GM12878 (cell line): ENCODE measurements at regions not wholly inside any gene's neighbourhood (a gene's known extent, or its start where the extent isn't known, plus 50 kb on each side); places are given as distances from the start of the nearest gene placed in this dataset.

Source experiments
- ATAC-seq: fragments of 200-7000 bp; cut with Tn5 transposase; 3 replicates; pipeline ENCODE4 v1.9.1; 2020; ENCODE audit warnings: mild to moderate bottlenecking, moderate library complexity
- BruUV-seq: library from RNA; stranded (reverse); fragments of 400-500 nt; replicated peaks from 2 replicates; lab custom pipeline; 2021; lab: Mats Ljungman, UMichigan
- CTCF ChIA-PET: fragments of 300-600 bp; sonication (Branson Sonifier 250); formaldehyde crosslinking; extraction: SDS; loops from one replicate; lab custom pipeline; 2021; ENCODE audit warnings: inconsistent platforms; lab: Yijun Ruan, JAX
- POLR2A ChIA-PET: fragments of 350-600 bp; formaldehyde crosslinking; extraction: SDS; loops from one replicate; lab custom pipeline; 2021; ENCODE audit warnings: inconsistent platforms; lab: Charles Lee
- RAD21 ChIA-PET: fragments of 300-600 bp; sonication (Branson Sonifier 250); formaldehyde crosslinking; loops from one replicate; lab custom pipeline; 2023; ENCODE audit warnings: antibody characterized with exemption; ENCODE audit not compliant: unreplicated experiment; lab: Charles Lee
- SMC1A ChIA-PET: fragments of 300-600 bp; sonication (Branson Sonifier 250); formaldehyde crosslinking; loops from one replicate; lab custom pipeline; 2023; ENCODE audit not compliant: unreplicated experiment, uncharacterized antibody; lab: Charles Lee
- DNase-seq: peaks from one replicate; pipeline ENCODE4 v3.0.0-alpha.2; 2011; ENCODE audit warnings: low read depth, low spot score
- FAIRE-seq: peaks from 3 replicates; lab custom pipeline; 2011; peaks lifted over from hg19 to GRCh38; lab: Jason Lieb, UNC
- H2AFZ ChIP-seq: 2 replicates; pipeline ENCODE4 v1.6.0; 2011; ENCODE audit warnings: low read depth, low read length, control low read depth; ENCODE audit not compliant: control insufficient read depth
- H3K27ac ChIP-seq: 2 replicates; pipeline ENCODE4 v1.5.1; 2011; ENCODE audit warnings: control low read depth; ENCODE audit not compliant: control insufficient read depth, insufficient read depth
- H3K27me3 ChIP-seq, 2 experiments: replicated peaks in 1 of 2; 2 replicates each; pipeline versions ENCODE4 v1.6.0 to v1.6.1; 2011; ENCODE audit warnings: low read length in 1 of 2; ENCODE audit not compliant: control insufficient read depth in 2 of 2, insufficient read depth in 2 of 2
- H3K36me3 ChIP-seq, 2 experiments: 2 replicates each; pipeline ENCODE4 v1.5.1; 2011; ENCODE audit warnings: low read length in 1 of 2; ENCODE audit not compliant: control insufficient read depth in 2 of 2, insufficient read depth in 2 of 2
- H3K4me1 ChIP-seq: 2 replicates; pipeline ENCODE4 v1.6.1; 2011; ENCODE audit warnings: mild to moderate bottlenecking, low read length, moderate library complexity, mixed read lengths; ENCODE audit not compliant: control insufficient read depth, insufficient read depth
- H3K4me2 ChIP-seq: 2 replicates; pipeline ENCODE4 v1.6.0; 2011; ENCODE audit warnings: control low read depth; ENCODE audit not compliant: control insufficient read depth, insufficient read depth
- H3K4me3 ChIP-seq: fragments of 200-600 bp; sonication (generic); 2 replicates; pipeline ENCODE4 v1.5.1; 2016
- H3K79me2 ChIP-seq: 2 replicates; pipeline ENCODE4 v1.6.0; 2011; ENCODE audit warnings: low read length; ENCODE audit not compliant: control insufficient read depth, insufficient read depth
- H3K9ac ChIP-seq: 2 replicates; pipeline ENCODE4 v1.8.0; 2011; ENCODE audit warnings: low read length, control low read depth, mixed read lengths; ENCODE audit not compliant: control insufficient read depth, insufficient read depth
- H3K9me3 ChIP-seq: replicated peaks from 3 replicates; pipeline ENCODE4 v1.5.1; 2011; ENCODE audit warnings: mild to moderate bottlenecking, low read length; ENCODE audit not compliant: control insufficient read depth, insufficient read depth
- H4K20me1 ChIP-seq: 2 replicates; pipeline ENCODE4 v1.6.0; 2011; ENCODE audit not compliant: control insufficient read depth, insufficient read depth
- PML ChIP-seq: IDR thresholded peaks from 2 replicates; pipeline ENCODE4 v1.6.1; 2012; ENCODE audit warnings: low read length, inconsistent platforms
- RAD51 ChIP-seq: fragments of 450-650 bp; IDR thresholded peaks from 2 replicates; pipeline ENCODE4 v1.6.1; 2016; ENCODE audit warnings: moderate library complexity, mild to moderate bottlenecking, inconsistent platforms
- SIX5 ChIP-seq: IDR thresholded peaks from 2 replicates; pipeline ENCODE4 v1.6.1; 2011; ENCODE audit warnings: mild to moderate bottlenecking, low read depth, low read length, moderate library complexity; ENCODE audit not compliant: severe bottlenecking
- in situ Hi-C: fragments of 300-500 bp; cut with MboI; formaldehyde crosslinking; loops from 9 replicates; pipeline ENCODE4 v1.14.3; 2018; ENCODE audit warnings: mixed read lengths
- intact Hi-C: fragments of 100-400 bp; cut with micrococcal nuclease; formaldehyde crosslinking; loops from one replicate; pipeline ENCODE4 v1.14.2; 2022; ENCODE audit not compliant: unreplicated experiment
- TF ChIP-seq, protein P1 (sequence below): IDR thresholded peaks from 2 replicates; pipeline ENCODE4 v1.6.1; 2012; ENCODE audit warnings: mild to moderate bottlenecking, low read depth, low read length
- TF ChIP-seq, protein P2 (sequence below): fragments of 450-650 bp; IDR thresholded peaks from 2 replicates; pipeline ENCODE4 v1.6.1; 2016; ENCODE audit warnings: mild to moderate bottlenecking

DNA sequence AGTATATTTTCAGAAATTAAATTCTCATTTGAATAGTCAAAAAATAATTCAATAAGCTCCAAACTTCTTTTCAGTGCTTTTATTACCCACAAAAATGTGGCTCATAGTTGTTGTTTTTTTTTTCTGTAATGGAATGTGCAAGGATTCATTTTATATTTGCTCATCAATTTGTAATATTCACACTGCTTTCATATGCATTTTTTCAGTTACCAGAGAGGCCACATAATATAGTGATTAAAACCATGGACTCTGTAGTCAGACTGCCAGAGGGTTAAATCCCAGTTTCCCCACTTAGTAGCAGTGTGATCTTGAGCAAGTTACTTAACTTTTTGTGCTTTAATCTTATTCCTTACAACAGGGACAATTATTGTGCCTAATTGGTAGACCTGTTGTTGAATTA lies 64.5 kb downstream of the FAM9B start:
- ChIA-PET CTCF (no interaction called here), POLR2A (no interaction called here), RAD21 (no interaction called here), SMC1A (interaction anchor here (1.2 kb wide), 1 partner anchor 748 kb away, joined by 3 read pairs; no protein-coding TSS in a partner anchor)
- Histone ChIP-seq H3K79me2 (no peaks in the 10 kb centered on the region), H3K27me3 (no peaks in the 10 kb centered on the region), H3K9me3 (no peaks in the 10 kb centered on the region; the same call in 2 of the 3 replicates), H3K4me3 (no peak overlapping the region), H3K9ac (no peak overlapping the region), H3K4me2 (no peak overlapping the region), H3K27ac (no peak overlapping the region), H2AFZ (no peak overlapping the region), H3K4me1 (no peaks in the 10 kb centered on the region), H3K36me3 (no peaks in the 10 kb centered on the region), H4K20me1 (no peaks in the 10 kb centered on the region)
- ATAC-seq (no peak), DNase-seq (no peak), FAIRE-seq (no peak)
- in situ Hi-C loops (no loop called here), intact Hi-C loops (loop anchor here (10.0 kb wide), 1 partner anchor 1005 kb away; no protein-coding TSS in a partner anchor)
- BruUV-seq = no TSS peak
- no peak for TF ChIP-seq PML
- TF ChIP-seq, protein P1, sequence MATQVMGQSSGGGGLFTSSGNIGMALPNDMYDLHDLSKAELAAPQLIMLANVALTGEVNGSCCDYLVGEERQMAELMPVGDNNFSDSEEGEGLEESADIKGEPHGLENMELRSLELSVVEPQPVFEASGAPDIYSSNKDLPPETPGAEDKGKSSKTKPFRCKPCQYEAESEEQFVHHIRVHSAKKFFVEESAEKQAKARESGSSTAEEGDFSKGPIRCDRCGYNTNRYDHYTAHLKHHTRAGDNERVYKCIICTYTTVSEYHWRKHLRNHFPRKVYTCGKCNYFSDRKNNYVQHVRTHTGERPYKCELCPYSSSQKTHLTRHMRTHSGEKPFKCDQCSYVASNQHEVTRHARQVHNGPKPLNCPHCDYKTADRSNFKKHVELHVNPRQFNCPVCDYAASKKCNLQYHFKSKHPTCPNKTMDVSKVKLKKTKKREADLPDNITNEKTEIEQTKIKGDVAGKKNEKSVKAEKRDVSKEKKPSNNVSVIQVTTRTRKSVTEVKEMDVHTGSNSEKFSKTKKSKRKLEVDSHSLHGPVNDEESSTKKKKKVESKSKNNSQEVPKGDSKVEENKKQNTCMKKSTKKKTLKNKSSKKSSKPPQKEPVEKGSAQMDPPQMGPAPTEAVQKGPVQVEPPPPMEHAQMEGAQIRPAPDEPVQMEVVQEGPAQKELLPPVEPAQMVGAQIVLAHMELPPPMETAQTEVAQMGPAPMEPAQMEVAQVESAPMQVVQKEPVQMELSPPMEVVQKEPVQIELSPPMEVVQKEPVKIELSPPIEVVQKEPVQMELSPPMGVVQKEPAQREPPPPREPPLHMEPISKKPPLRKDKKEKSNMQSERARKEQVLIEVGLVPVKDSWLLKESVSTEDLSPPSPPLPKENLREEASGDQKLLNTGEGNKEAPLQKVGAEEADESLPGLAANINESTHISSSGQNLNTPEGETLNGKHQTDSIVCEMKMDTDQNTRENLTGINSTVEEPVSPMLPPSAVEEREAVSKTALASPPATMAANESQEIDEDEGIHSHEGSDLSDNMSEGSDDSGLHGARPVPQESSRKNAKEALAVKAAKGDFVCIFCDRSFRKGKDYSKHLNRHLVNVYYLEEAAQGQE = no peak
- no peak for TF ChIP-seq SIX5
- TF ChIP-seq, protein P2, sequence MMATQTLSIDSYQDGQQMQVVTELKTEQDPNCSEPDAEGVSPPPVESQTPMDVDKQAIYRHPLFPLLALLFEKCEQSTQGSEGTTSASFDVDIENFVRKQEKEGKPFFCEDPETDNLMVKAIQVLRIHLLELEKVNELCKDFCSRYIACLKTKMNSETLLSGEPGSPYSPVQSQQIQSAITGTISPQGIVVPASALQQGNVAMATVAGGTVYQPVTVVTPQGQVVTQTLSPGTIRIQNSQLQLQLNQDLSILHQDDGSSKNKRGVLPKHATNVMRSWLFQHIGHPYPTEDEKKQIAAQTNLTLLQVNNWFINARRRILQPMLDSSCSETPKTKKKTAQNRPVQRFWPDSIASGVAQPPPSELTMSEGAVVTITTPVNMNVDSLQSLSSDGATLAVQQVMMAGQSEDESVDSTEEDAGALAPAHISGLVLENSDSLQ = no peak
- TF ChIP-seq RAD51 = no peak
